NCI-H146 treated with DMSO at 0.1 percent for 48 hours (cell line): ENCODE measurements at regions not wholly inside any gene's neighbourhood (a gene's known extent, or its start where the extent isn't known, plus 50 kb on each side); places are given as distances from the start of the nearest gene placed in this dataset.
"Not testable (repeated sequence)": the region's sequence is repeated elsewhere in the genome, so short reads cannot be mapped to it uniquely, and the experiment has no call there.

ENCODE experiments used
- DNase-seq: peaks from one replicate; lab custom pipeline; 2025; ENCODE audit not compliant: unreplicated experiment; lab: John Stamatoyannopoulos, UW

- not testable (repeated sequence) for DNase-seq
These were observed 302.6 kb upstream of the TARS1 start for GRCh38 chr5:33138145-33138544.

DNA sequence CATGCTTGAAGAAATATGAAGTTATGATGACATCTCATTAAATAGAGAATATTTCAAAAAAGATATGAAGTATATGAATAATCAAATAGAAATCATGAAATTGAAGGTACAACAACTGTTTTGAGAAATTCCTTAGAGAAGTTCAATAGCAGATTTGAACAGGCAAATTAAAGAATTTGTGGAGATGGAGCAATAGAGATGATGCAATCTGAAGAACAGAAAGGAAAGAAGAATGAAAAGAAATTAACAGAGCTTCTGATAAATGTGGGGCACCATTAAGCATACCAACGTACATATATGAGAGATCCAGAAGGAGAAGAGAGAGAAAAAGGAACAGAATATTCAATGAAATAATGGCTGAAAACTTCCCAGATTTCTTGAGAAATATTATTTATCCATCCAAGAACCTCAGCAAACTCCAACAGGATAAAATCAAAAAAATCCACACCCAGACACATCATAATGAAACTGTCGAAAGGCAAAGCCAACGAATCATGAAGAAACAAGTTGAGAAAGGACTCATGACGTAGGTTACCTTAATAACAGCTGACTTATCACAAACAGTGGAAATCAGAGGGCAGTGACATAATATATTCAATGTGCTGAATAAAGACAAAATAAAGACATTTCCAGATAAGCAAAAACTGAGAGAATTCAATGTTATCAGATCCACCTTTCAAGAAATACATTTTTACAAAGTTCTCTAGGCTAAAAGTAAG lies 297.2 kb upstream of the TARS1 start:
- DNase-seq: no peak

DNA sequence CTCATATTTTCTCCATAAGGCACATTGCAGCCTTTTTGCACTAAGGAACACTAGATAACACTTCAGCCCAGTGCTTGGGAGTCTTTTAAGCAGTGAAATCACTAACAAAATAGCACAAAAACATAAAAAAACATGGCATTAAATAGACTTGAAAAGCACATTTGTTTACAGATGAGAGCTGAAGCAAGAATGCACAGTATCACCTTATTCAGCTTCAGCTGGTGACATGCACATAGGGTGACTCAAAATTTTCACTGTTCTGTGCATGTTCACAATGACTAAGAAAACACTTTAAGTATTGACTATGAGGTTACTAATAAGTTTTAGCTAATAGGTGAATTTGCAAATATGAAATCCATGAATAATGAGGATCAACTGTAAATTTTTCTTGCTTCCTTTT lies 293.9 kb upstream of the TARS1 start:
- no peak for DNase-seq

DNA sequence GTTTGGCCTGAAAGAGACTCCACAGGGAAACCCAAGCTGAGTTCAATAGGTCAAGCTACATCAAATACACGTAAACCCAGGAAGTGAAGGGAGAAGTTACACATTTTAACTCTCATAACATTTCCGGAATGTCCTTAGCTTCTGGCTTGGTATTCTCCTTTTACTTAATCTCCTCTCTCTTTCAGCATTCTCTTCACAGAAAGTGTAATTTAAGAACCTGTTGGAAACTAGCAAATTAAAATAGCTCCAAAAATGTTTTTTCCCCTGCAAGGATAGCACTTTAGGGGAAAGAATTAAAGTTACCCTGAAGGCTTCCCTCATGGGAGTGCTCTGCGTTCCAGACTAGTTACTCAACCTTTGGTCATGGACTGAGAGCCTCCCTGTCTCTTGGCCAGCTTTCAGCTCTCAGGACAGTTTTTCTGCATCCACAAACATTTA lies 292.7 kb upstream of the TARS1 start:
- no peak for DNase-seq

DNA sequence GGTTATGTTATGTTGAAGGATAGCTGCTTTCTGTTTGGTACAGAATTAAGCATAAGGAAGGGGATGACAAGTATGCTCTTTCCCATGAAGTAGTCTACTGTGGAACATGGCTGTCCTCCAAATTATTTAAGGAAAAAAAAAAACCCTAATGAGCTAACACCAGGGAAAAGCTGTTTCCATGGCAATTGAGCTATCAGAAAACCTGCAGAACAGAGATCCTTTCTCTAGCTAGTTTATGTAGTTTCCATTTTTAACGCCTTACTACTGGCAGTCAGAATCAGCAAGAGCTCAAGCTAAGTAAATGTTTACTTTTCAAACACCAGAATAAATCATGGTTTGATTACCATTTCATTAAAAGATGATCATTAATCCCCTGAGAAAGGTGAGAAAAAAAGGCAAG lies 287.4 kb upstream of the TARS1 start:
- no peak for DNase-seq

GRCh38 chr5:33153831-33154230 lies 286.9 kb upstream of the TARS1 start:
- no peak for DNase-seq

- no peak for DNase-seq
These were observed 279.9 kb upstream of the TARS1 start for GRCh38 chr5:33160871-33161270.

DNA sequence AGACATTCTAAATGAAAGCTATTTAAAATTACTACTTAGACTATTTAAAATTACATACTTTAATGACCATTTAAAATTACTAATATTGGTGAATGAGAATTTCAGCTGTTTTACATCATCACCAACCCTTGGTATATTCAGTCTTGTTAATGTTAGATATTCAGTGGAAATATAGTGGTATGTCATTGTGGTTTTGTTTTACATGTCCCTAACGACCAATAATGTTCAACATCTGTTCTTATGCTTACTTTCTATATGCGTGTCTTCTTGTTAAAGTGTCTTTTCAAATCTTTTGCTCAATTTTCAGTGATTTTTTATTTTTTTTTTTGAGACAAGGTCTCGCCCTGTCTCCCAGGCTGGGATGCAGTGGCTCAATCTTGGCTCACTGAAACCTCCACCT lies 279.3 kb upstream of the TARS1 start:
- no peak for DNase-seq

GRCh38 chr5:33162057-33162456 lies 278.7 kb upstream of the TARS1 start:
- DNase-seq: no peak

GRCh38 chr5:33166522-33166921 lies 274.2 kb upstream of the TARS1 start:
- no peak for DNase-seq

GRCh38 chr5:33166948-33167347 lies 273.8 kb upstream of the TARS1 start:
- DNase-seq: no peak

DNA sequence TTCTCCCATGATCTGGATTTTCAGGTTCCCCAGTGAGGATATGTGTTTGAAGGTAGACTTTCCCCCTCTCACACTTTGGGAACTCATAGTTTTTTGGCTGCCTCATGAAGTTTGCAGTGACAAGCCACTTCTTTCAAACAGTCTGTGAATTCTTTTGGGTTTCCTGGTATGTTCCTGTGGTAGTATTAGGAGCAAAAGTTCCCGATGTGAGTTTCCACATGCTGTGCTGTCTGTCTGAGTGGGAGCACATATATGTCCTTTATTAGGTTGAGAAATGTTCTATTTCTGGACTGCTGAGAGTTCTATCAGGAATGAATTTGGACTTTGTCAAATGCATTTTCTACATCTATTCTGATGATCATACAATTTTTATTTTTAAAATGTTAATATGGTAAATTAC lies 273.2 kb upstream of the TARS1 start:
- DNase-seq: no peak

DNA sequence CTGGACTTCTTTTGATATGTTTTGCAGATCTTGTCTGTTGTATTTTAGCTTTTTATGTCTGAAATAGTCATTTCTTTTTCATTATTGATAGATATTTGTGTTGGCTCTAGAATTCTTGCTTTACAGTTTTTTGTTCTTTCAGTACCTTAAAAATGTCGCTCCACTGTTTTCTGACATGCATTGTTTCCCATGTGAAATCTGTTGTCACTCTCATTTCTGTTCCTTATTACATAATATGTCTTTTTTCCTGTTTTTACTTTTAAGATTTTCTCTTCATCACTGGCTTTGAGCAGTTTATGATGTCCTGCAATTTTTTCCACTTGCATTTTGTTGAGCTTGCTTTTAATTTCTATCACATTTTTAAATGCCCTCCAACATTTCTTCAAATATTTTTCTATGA lies 270.4 kb upstream of the TARS1 start:
- no peak for DNase-seq

- no peak for DNase-seq
These were observed 266.4 kb upstream of the TARS1 start for GRCh38 chr5:33174383-33174782.

GRCh38 chr5:33179301-33179700 lies 261.5 kb upstream of the TARS1 start:
- DNase-seq: no peak

DNA sequence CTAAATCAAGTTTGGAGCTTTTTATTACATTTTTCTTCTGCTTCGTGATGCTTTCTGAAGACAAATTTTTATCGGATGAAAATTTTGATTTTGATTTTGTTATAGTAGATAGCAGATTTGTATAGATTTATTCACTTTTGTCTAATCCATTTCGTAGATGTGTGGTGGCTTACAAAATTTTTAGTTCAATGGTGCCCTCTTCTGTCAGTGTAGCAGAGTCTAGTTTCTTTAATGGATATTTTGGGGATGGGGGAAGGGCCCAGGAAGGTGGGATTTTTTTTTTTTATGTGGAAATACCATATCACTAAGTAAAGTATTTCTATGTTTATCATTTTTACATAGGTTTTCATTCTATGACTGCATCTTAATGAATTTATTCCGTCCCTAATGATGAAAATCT lies 259.9 kb upstream of the TARS1 start:
- no peak for DNase-seq

GRCh38 chr5:33182986-33183385 lies 257.8 kb upstream of the TARS1 start:
- DNase-seq: no peak

DNA sequence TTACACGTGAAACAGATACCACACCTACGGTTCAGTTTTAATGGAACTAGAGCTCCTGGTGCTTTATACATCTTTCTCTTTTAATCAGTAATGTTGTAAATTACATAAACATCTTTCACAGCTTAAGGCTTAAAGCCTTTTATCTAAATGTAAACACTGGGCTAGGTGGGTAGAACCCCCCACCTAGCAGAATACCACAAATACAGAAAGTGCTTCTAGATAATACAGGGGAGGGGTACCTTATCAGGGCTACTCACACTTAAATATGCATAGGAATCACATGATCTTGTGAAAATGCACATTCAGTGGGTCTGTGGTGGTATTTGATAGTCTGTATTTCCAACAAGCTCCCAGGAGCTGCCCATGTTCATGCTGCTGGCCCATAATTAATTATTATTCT lies 256.4 kb upstream of the TARS1 start:
- DNase-seq: no peak

- no peak for DNase-seq
These were observed 252.7 kb upstream of the TARS1 start for GRCh38 chr5:33188089-33188488.

- DNase-seq: no peak
These were observed 245.9 kb upstream of the TARS1 start for GRCh38 chr5:33194914-33195313.

GRCh38 chr5:33195431-33196165 lies 245.2 kb upstream of the TARS1 start:
- DNase-seq: no peak

DNA sequence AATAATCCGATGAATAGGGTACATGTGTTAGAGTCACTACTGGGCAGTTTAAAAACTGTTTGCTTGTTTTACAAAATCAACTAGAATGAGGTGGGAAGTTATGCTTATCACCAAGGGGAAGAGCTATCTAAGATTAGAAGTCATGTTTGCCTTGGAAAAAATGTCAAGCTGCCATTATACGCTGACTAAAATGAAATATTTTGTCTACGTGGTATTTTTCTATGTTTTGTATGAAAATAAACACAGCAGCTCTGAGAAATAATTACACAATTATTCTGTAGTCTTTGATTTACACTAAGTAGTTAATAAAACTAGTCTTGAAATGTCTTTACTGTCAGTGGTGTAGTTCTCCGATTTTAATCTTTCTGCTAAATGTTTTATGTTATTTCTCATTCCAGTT lies 241.9 kb upstream of the TARS1 start:
- DNase-seq: no peak

DNA sequence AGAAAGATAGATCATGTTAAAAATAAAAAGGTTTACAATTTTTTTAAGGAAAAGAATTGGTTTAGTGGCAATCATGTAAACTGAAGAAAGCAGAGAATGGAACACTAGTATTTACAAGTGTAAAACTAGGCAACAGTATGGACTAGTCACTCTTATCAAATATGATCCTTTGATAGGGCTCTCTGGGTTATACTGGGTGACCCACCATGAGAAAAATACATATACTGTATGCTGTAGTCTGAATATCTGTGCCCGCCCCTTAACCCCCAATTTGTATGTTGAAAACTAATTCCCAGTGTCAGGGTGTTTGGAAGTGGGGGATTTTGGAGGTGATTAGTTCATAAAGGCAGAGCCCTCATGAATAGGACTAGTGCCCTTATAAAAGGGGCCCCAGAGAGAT lies 236.8 kb upstream of the TARS1 start:
- DNase-seq: no peak
